ENCODE measurements at regions not wholly inside any gene's neighbourhood (a gene's known extent, or its start where the extent isn't known, plus 50 kb on each side); places are given as distances from the start of the nearest gene placed in this dataset.

DNA sequence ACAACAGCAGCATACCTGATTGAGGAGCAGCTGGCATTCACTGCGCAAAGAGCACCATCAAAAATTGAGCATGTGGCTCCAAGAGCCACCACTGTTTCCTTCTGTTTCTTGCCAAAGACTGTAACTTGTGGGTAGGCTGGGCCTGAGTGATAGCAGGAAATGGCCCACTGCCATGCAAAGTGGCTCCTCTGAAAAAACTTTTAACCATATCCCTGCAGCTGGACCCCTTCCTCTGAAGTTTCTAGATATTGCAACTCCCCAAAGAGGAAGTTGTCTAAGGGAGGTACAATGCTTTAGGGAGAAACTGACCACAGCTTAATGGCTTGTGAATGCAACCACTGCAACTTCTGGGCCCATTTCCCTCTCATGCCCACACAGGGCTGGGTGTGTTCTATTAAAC, 355.4 kb upstream of the PDE4D start:
- FAIRE-seq (peak; percentile 83), DNase-seq (ENCODE audit: insufficient read length, low spot score) (peak; percentile 1)
- TF ChIP-seq PAX5 (IDR thresholded peaks at IDR 0.05; ENCODE audit: insufficient read depth, low read length, severe bottlenecking) (no peak), POLR2A (IDR thresholded peaks at IDR 0.05; ENCODE audit: low read depth, low read length) (no peak), SPI1 (IDR thresholded peaks at IDR 0.05; ENCODE audit: low read depth, low read length) (peak; percentile 40; the same call in 1 of the 2 replicates), POLR2AphosphoS5 (IDR thresholded peaks at IDR 0.05; ENCODE audit: low read depth, low read length) (no peak), TAF1 (IDR thresholded peaks at IDR 0.05; ENCODE audit: low read depth, low read length) (no peak), POU2F2 (IDR thresholded peaks at IDR 0.05; ENCODE audit: low read depth, low read length) (peak; percentile 52; the same call in 1 of the 2 replicates)

DNA sequence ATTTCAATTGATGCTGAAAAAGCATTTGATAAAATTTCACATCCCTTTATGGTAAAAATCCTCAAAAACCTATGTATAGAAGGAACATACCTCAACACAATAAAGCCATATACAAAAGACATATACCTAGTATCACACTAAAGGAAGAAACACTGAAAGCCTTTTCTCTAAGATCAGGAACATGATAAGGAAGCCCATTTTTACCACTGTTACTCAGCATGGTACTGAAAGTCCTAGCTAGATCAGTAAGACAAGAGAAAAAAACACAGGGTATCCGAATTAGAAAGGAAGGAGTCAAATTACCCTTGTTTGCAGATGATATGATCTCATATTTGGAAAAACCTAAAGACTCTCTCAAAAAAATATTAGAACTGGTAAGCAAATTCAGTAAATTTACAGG, 350.2 kb upstream of the PDE4D start:
- FAIRE-seq (no peak), DNase-seq (ENCODE audit: insufficient read length, low spot score) (no peak)
- TF ChIP-seq POU2F2 (IDR thresholded peaks at IDR 0.05; ENCODE audit: low read depth, low read length): no peak
- TF ChIP-seq POLR2A (IDR thresholded peaks at IDR 0.05; ENCODE audit: low read depth, low read length): no peak
- no peak for TF ChIP-seq TAF1 (IDR thresholded peaks at IDR 0.05; ENCODE audit: low read depth, low read length)
- no peak for TF ChIP-seq SPI1 (IDR thresholded peaks at IDR 0.05; ENCODE audit: low read depth, low read length)
- no peak for TF ChIP-seq PAX5 (IDR thresholded peaks at IDR 0.05; ENCODE audit: insufficient read depth, low read length, severe bottlenecking)
- no peak for TF ChIP-seq POLR2AphosphoS5 (IDR thresholded peaks at IDR 0.05; ENCODE audit: low read depth, low read length)

DNA sequence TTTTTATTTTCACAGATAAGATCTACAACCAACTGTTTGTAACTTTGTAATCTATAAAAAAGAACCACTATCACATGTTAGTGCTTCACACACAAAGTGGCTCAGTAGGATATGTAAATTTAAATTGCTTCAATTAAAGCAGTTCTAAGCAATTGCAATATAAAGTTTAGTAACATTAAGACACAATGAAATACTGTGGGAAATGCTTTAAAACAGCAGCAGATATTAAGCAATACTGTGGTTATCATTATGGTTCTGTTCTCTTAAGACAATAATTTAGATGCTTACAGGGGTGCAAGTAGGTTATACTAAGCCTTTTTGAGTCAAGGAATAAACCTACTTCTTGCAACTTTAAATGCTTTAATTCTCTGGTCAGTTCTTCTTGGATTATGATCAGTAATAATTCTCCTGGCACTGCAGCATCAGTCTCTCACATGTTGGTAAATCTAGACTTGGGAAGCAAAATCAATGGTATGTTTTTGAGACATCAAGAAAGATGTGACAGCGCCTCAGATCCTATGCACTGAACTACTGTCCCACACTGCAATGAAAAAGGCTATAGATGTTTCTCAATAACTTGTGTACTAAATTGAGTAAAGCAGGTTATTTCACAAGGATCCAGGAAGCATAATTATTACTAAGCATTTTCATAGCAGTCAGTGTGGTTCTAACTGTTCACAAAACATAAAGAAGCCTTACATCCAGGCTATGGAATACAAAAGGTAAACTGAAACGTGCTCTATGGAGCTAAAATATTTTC, 338.7 kb upstream of the PDE4D start:
- DNase-seq (ENCODE audit: insufficient read length, low spot score) (no peak), FAIRE-seq (no peak)
- TF ChIP-seq PAX5 (IDR thresholded peaks at IDR 0.05; ENCODE audit: insufficient read depth, low read length, severe bottlenecking) (no peak), POU2F2 (IDR thresholded peaks at IDR 0.05; ENCODE audit: low read depth, low read length) (no peak), POLR2AphosphoS5 (IDR thresholded peaks at IDR 0.05; ENCODE audit: low read depth, low read length) (no peak), POLR2A (IDR thresholded peaks at IDR 0.05; ENCODE audit: low read depth, low read length) (no peak), SPI1 (IDR thresholded peaks at IDR 0.05; ENCODE audit: low read depth, low read length) (no peak), TAF1 (IDR thresholded peaks at IDR 0.05; ENCODE audit: low read depth, low read length) (no peak)

DNA sequence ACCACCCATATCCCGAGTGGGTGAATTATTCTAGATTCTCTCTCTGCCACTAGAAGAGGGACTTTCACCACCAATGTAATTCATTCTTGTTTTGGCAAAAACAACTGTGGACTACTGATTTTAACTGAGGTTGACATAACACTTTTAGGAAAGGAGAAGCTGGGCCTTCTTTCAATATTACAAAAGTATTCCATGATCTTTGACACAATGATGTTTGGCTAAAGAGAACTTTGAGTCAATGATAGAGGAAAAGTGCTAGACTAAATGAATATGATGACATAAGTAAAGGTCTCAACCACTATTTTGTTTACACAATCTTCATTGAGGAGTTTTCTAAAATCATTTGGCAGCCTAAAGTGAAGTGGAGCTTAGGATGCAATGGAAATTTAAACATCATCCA, 336.9 kb upstream of the PDE4D start:
- FAIRE-seq (no peak), DNase-seq (ENCODE audit: insufficient read length, low spot score) (no peak)
- TF ChIP-seq POLR2A (IDR thresholded peaks at IDR 0.05; ENCODE audit: low read depth, low read length): no peak
- no peak for TF ChIP-seq POLR2AphosphoS5 (IDR thresholded peaks at IDR 0.05; ENCODE audit: low read depth, low read length)
- TF ChIP-seq PAX5 (IDR thresholded peaks at IDR 0.05; ENCODE audit: insufficient read depth, low read length, severe bottlenecking): no peak
- TF ChIP-seq POU2F2 (IDR thresholded peaks at IDR 0.05; ENCODE audit: low read depth, low read length): no peak
- no peak for TF ChIP-seq TAF1 (IDR thresholded peaks at IDR 0.05; ENCODE audit: low read depth, low read length)
- TF ChIP-seq SPI1 (IDR thresholded peaks at IDR 0.05; ENCODE audit: low read depth, low read length): no peak

- TF ChIP-seq POLR2A (IDR thresholded peaks at IDR 0.05; ENCODE audit: low read depth, low read length) (no peak), TAF1 (IDR thresholded peaks at IDR 0.05; ENCODE audit: low read depth, low read length) (no peak), SPI1 (IDR thresholded peaks at IDR 0.05; ENCODE audit: low read depth, low read length) (no peak), PAX5 (IDR thresholded peaks at IDR 0.05; ENCODE audit: insufficient read depth, low read length, severe bottlenecking) (no peak), POLR2AphosphoS5 (IDR thresholded peaks at IDR 0.05; ENCODE audit: low read depth, low read length) (no peak), POU2F2 (IDR thresholded peaks at IDR 0.05; ENCODE audit: low read depth, low read length) (no peak)
- FAIRE-seq (no peak), DNase-seq (ENCODE audit: insufficient read length, low spot score) (no peak)
Measured at GRCh38 chr5:60229691-60230185, 336.2 kb upstream of the PDE4D start.

GRCh38 chr5:60228676-60229075, 335.1 kb upstream of the PDE4D start:
- FAIRE-seq (no peak), DNase-seq (ENCODE audit: insufficient read length, low spot score) (no peak)

GRCh38 chr5:60226128-60226527, 332.6 kb upstream of the PDE4D start:
- no peak for TF ChIP-seq TAF1 (IDR thresholded peaks at IDR 0.05; ENCODE audit: low read depth, low read length)
- no peak for TF ChIP-seq POU2F2 (IDR thresholded peaks at IDR 0.05; ENCODE audit: low read depth, low read length)
- TF ChIP-seq POLR2AphosphoS5 (IDR thresholded peaks at IDR 0.05; ENCODE audit: low read depth, low read length): no peak
- TF ChIP-seq POLR2A (IDR thresholded peaks at IDR 0.05; ENCODE audit: low read depth, low read length): no peak
- TF ChIP-seq PAX5 (IDR thresholded peaks at IDR 0.05; ENCODE audit: insufficient read depth, low read length, severe bottlenecking): no peak
- TF ChIP-seq SPI1 (IDR thresholded peaks at IDR 0.05; ENCODE audit: low read depth, low read length): no peak
- FAIRE-seq (no peak), DNase-seq (ENCODE audit: insufficient read length, low spot score) (no peak)

More at GRCh38 chr5:60228676-60229075, 335.1 kb upstream of the PDE4D start:
- TF ChIP-seq PAX5 (IDR thresholded peaks at IDR 0.05; ENCODE audit: insufficient read depth, low read length, severe bottlenecking): no peak
- no peak for TF ChIP-seq TAF1 (IDR thresholded peaks at IDR 0.05; ENCODE audit: low read depth, low read length)
- no peak for TF ChIP-seq POLR2A (IDR thresholded peaks at IDR 0.05; ENCODE audit: low read depth, low read length)
- TF ChIP-seq SPI1 (IDR thresholded peaks at IDR 0.05; ENCODE audit: low read depth, low read length): no peak
- no peak for TF ChIP-seq POLR2AphosphoS5 (IDR thresholded peaks at IDR 0.05; ENCODE audit: low read depth, low read length)
- TF ChIP-seq POU2F2 (IDR thresholded peaks at IDR 0.05; ENCODE audit: low read depth, low read length): no peak

DNA sequence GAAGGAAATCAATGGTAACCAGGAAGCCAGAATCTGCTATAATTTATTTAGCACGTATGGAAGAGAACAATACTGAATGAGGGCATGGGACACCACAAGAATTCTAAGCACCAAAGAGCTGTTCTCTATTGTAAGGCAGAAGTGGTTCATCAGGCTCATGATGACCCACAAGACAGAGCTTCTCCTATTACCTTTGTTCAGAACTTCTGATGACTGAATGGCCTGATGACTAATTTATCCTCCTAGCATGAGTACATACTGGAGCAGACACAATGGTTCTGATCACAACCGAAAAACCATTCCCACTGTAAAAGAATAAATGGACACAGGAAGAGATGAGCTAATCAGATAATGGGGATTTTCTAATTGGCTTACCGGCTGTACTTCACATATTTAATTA, 329.8 kb upstream of the PDE4D start:
- TF ChIP-seq PAX5 (IDR thresholded peaks at IDR 0.05; ENCODE audit: insufficient read depth, low read length, severe bottlenecking): no peak
- no peak for TF ChIP-seq POLR2AphosphoS5 (IDR thresholded peaks at IDR 0.05; ENCODE audit: low read depth, low read length)
- TF ChIP-seq POLR2A (IDR thresholded peaks at IDR 0.05; ENCODE audit: low read depth, low read length): no peak
- TF ChIP-seq POU2F2 (IDR thresholded peaks at IDR 0.05; ENCODE audit: low read depth, low read length): no peak
- TF ChIP-seq TAF1 (IDR thresholded peaks at IDR 0.05; ENCODE audit: low read depth, low read length): no peak
- no peak for TF ChIP-seq SPI1 (IDR thresholded peaks at IDR 0.05; ENCODE audit: low read depth, low read length)
- DNase-seq (ENCODE audit: insufficient read length, low spot score) (no peak), FAIRE-seq (no peak)

- FAIRE-seq (no peak), DNase-seq (ENCODE audit: insufficient read length, low spot score) (no peak)
- no peak for TF ChIP-seq TAF1 (IDR thresholded peaks at IDR 0.05; ENCODE audit: low read depth, low read length)
- no peak for TF ChIP-seq POLR2AphosphoS5 (IDR thresholded peaks at IDR 0.05; ENCODE audit: low read depth, low read length)
- TF ChIP-seq SPI1 (IDR thresholded peaks at IDR 0.05; ENCODE audit: low read depth, low read length): no peak
- TF ChIP-seq POU2F2 (IDR thresholded peaks at IDR 0.05; ENCODE audit: low read depth, low read length): no peak
- no peak for TF ChIP-seq POLR2A (IDR thresholded peaks at IDR 0.05; ENCODE audit: low read depth, low read length)
- no peak for TF ChIP-seq PAX5 (IDR thresholded peaks at IDR 0.05; ENCODE audit: insufficient read depth, low read length, severe bottlenecking)
Measured at GRCh38 chr5:60219921-60220320, 326.4 kb upstream of the PDE4D start.

Data from GM12891 (cell line).